ENCODE measurements at regions not wholly inside any gene's neighbourhood (a gene's known extent, or its start where the extent isn't known, plus 50 kb on each side); places are given as distances from the start of the nearest gene placed in this dataset.

GRCh38 chr14:45491914-45492313 is 238.9 kb upstream of the MIS18BP1 start:
- TF ChIP-seq CTCF (IDR thresholded peaks at IDR 0.05; ENCODE audit: extremely low read depth, insufficient read depth, missing control alignments): no peak
- DNase-seq (ENCODE audit: low spot score): no peak
- in situ Hi-C loops (cut with MboI; ENCODE audit: low pct_unique_long_range_greater_than_20kb, low sequenced_read_pairs, unreplicated experiment): no loop called here

- in situ Hi-C loops (cut with MboI; ENCODE audit: low pct_unique_long_range_greater_than_20kb, low sequenced_read_pairs, unreplicated experiment): no loop called here
- DNase-seq (ENCODE audit: low spot score): no peak
- TF ChIP-seq CTCF (IDR thresholded peaks at IDR 0.05; ENCODE audit: extremely low read depth, insufficient read depth, missing control alignments): no peak
These were observed 233.6 kb upstream of the MIS18BP1 start for GRCh38 chr14:45486599-45486998.

GRCh38 chr14:45467023-45467422 is 214.0 kb upstream of the MIS18BP1 start:
- in situ Hi-C loops (cut with MboI; ENCODE audit: low pct_unique_long_range_greater_than_20kb, low sequenced_read_pairs, unreplicated experiment): no loop called here
- no peak for TF ChIP-seq CTCF (IDR thresholded peaks at IDR 0.05; ENCODE audit: extremely low read depth, insufficient read depth, missing control alignments)
- DNase-seq (ENCODE audit: low spot score): no peak

GRCh38 chr14:45434221-45434620 is 181.2 kb upstream of the MIS18BP1 start:
- in situ Hi-C loops (cut with MboI; ENCODE audit: low pct_unique_long_range_greater_than_20kb, low sequenced_read_pairs, unreplicated experiment): no loop called here
- no peak for DNase-seq (ENCODE audit: low spot score)
- no peak for TF ChIP-seq CTCF (IDR thresholded peaks at IDR 0.05; ENCODE audit: extremely low read depth, insufficient read depth, missing control alignments)

- in situ Hi-C loops (cut with MboI; ENCODE audit: low pct_unique_long_range_greater_than_20kb, low sequenced_read_pairs, unreplicated experiment): no loop called here
- DNase-seq (ENCODE audit: low spot score): peak; percentile 22
- TF ChIP-seq CTCF (IDR thresholded peaks at IDR 0.05; ENCODE audit: extremely low read depth, insufficient read depth, missing control alignments): peak; percentile 59
These were observed 173.8 kb upstream of the MIS18BP1 start for GRCh38 chr14:45426685-45427282.

- no peak for DNase-seq (ENCODE audit: low spot score)
- TF ChIP-seq CTCF (IDR thresholded peaks at IDR 0.05; ENCODE audit: extremely low read depth, insufficient read depth, missing control alignments): no peak
- in situ Hi-C loops (cut with MboI; ENCODE audit: low pct_unique_long_range_greater_than_20kb, low sequenced_read_pairs, unreplicated experiment): no loop called here
These were observed 153.9 kb upstream of the MIS18BP1 start for GRCh38 chr14:45406942-45407341.
